Lower leg skin (tissue), 3 donors: ENCODE measurements at regions not wholly inside any gene's neighbourhood (a gene's known extent, or its start where the extent isn't known, plus 50 kb on each side); places are given as distances from the start of the nearest gene placed in this dataset.

Experiments used
- POLR2A ChIP-seq, 2 donors: fragments of 450-650 bp; IDR thresholded peaks; one replicate each; pipeline ENCODE4 v1.6.1; 2016 to 2017; ENCODE audit warnings: antibody characterized with exemption in 2 of 2, mild to moderate bottlenecking in 1 of 2, moderate library complexity in 1 of 2
- TF ChIP-seq, protein P1 (sequence below), 3 donors: fragments of 450-650 bp; IDR thresholded peaks; one replicate each; pipeline ENCODE4 v1.5.1; 2016; ENCODE audit warnings: antibody characterized with exemption in 3 of 3, mild to moderate bottlenecking in 3 of 3, moderate library complexity in 2 of 3

DNA sequence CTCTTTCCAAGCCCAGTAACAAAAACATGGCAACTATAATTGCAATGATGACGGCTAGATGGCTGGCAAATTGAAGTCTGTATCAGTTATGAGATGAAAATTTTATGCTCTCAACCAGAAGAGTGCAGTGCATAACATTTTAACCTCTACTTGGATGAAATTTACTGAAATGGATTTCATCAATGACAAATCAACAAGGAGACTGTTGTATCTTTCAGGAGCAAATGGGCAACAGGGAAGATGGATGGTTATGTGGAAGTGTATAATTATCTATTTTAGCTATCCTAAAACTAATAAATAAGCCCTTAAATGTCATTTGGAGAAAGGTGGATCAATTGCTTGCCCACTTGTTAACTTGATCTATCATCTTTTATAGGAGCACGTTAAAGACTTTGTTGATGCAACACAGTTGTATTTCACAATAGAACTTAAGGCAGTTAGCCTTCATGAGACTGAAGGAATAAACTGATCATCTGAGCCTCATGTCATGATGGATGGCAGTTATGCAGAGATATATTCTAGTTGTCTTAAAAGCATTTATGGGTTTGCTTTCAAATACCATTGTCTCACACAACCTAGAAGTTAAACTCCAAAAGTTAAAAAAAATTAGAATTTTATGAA, 315.1 kb upstream of the TBC1D5 start:
- TF ChIP-seq, protein P1, sequence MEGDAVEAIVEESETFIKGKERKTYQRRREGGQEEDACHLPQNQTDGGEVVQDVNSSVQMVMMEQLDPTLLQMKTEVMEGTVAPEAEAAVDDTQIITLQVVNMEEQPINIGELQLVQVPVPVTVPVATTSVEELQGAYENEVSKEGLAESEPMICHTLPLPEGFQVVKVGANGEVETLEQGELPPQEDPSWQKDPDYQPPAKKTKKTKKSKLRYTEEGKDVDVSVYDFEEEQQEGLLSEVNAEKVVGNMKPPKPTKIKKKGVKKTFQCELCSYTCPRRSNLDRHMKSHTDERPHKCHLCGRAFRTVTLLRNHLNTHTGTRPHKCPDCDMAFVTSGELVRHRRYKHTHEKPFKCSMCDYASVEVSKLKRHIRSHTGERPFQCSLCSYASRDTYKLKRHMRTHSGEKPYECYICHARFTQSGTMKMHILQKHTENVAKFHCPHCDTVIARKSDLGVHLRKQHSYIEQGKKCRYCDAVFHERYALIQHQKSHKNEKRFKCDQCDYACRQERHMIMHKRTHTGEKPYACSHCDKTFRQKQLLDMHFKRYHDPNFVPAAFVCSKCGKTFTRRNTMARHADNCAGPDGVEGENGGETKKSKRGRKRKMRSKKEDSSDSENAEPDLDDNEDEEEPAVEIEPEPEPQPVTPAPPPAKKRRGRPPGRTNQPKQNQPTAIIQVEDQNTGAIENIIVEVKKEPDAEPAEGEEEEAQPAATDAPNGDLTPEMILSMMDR (IDR thresholded peaks at IDR 0.05): no peak
- no peak for TF ChIP-seq POLR2A (IDR thresholded peaks at IDR 0.05)
